ENCODE measurements at regions not wholly inside any gene's neighbourhood (a gene's known extent, or its start where the extent isn't known, plus 50 kb on each side); places are given as distances from the start of the nearest gene placed in this dataset.
"Not testable (repeated sequence)": the region's sequence is repeated elsewhere in the genome, so short reads cannot be mapped to it uniquely, and the experiment has no call there.

GRCh38 chr9:95572381-95573151 is 55.8 kb upstream of the PTCH1 start:
- ChIA-PET CTCF (no interaction called here), POLR2A (ENCODE audit: low non-redundant PET) (no interaction called here)
- no peak for TF ChIP-seq CTCF (conservative IDR thresholded peaks at IDR 0.05; ENCODE audit: low read depth, low read length)
- TF ChIP-seq EZH2 (IDR thresholded peaks at IDR 0.05; ENCODE audit: borderline replicate concordance, low read depth, low read length, poor library complexity, severe bottlenecking) = no peak
- intact Hi-C loops (cut with micrococcal nuclease; ENCODE audit: unreplicated experiment) = no loop called here
- Histone ChIP-seq H3K4me3 (ENCODE audit: low read depth, low read length, poor library complexity, severe bottlenecking) (no peak overlapping the region), H3K4me1 (ENCODE audit: insufficient read depth, low read length, poor library complexity, severe bottlenecking) (peaks cover 8% of the 10 kb centered on the region), H3K36me3 (ENCODE audit: insufficient read depth, low read length, poor library complexity, severe bottlenecking) (no peaks in the 10 kb centered on the region), H3K27ac (ENCODE audit: low read depth, low read length, poor library complexity, severe bottlenecking) (no peak overlapping the region), H3K27me3 (replicated peaks; ENCODE audit: insufficient read depth, low read depth, low read length, poor library complexity) (no peaks in the 10 kb centered on the region), H3K9me3 (ENCODE audit: low read depth, low read length, poor library complexity, severe bottlenecking) (no peaks in the 10 kb centered on the region)
- peak; percentile 62 for DNase-seq (ENCODE audit: low spot score)
- BruUV-seq (replicated peaks) = no TSS peak

- Histone ChIP-seq H3K36me3 (ENCODE audit: insufficient read depth, low read length, poor library complexity, severe bottlenecking) (no peaks in the 10 kb centered on the region), H3K4me1 (ENCODE audit: insufficient read depth, low read length, poor library complexity, severe bottlenecking) (peaks cover 8% of the 10 kb centered on the region), H3K27me3 (replicated peaks; ENCODE audit: insufficient read depth, low read depth, low read length, poor library complexity) (no peaks in the 10 kb centered on the region), H3K9me3 (ENCODE audit: low read depth, low read length, poor library complexity, severe bottlenecking) (no peaks in the 10 kb centered on the region), H3K4me3 (ENCODE audit: low read depth, low read length, poor library complexity, severe bottlenecking) (no peak overlapping the region), H3K27ac (ENCODE audit: low read depth, low read length, poor library complexity, severe bottlenecking) (no peak overlapping the region)
- TF ChIP-seq CTCF (conservative IDR thresholded peaks at IDR 0.05; ENCODE audit: low read depth, low read length) (no peak), EZH2 (IDR thresholded peaks at IDR 0.05; ENCODE audit: borderline replicate concordance, low read depth, low read length, poor library complexity, severe bottlenecking) (no peak)
- intact Hi-C loops (cut with micrococcal nuclease; ENCODE audit: unreplicated experiment) = no loop called here
- DNase-seq (ENCODE audit: low spot score) = peak; percentile 49
- BruUV-seq (replicated peaks) = no TSS peak
- POLR2A ChIA-PET (ENCODE audit: low non-redundant PET) = no interaction called here
- CTCF ChIA-PET = no interaction called here
Observed at GRCh38 chr9:95570646-95571045, 53.9 kb upstream of the PTCH1 start.

GRCh38 chr9:95570150-95570549 is 53.4 kb upstream of the PTCH1 start:
- TF ChIP-seq CTCF (conservative IDR thresholded peaks at IDR 0.05; ENCODE audit: low read depth, low read length) = no peak
- TF ChIP-seq EZH2 (IDR thresholded peaks at IDR 0.05; ENCODE audit: borderline replicate concordance, low read depth, low read length, poor library complexity, severe bottlenecking) = no peak
- ChIA-PET POLR2A (ENCODE audit: low non-redundant PET) (no interaction called here), CTCF (no interaction called here)
- no TSS peak for BruUV-seq (replicated peaks)
- H3K4me3 ChIP-seq (ENCODE audit: low read depth, low read length, poor library complexity, severe bottlenecking) = no peak overlapping the region
- H3K4me1 ChIP-seq (ENCODE audit: insufficient read depth, low read length, poor library complexity, severe bottlenecking) = peaks cover 8% of the 10 kb centered on the region
- H3K36me3 ChIP-seq (ENCODE audit: insufficient read depth, low read length, poor library complexity, severe bottlenecking) = no peaks in the 10 kb centered on the region
- intact Hi-C loops (cut with micrococcal nuclease; ENCODE audit: unreplicated experiment) = no loop called here
- H3K9me3 ChIP-seq (ENCODE audit: low read depth, low read length, poor library complexity, severe bottlenecking) = no peaks in the 10 kb centered on the region
- no peak overlapping the region for H3K27ac ChIP-seq (ENCODE audit: low read depth, low read length, poor library complexity, severe bottlenecking)
- no peak for DNase-seq (ENCODE audit: low spot score)
- H3K27me3 ChIP-seq (replicated peaks; ENCODE audit: insufficient read depth, low read depth, low read length, poor library complexity) = no peaks in the 10 kb centered on the region

- POLR2A ChIA-PET (ENCODE audit: low non-redundant PET); intact Hi-C loops (cut with micrococcal nuclease; ENCODE audit: unreplicated experiment); H3K9me3 ChIP-seq (ENCODE audit: low read depth, low read length, poor library complexity, severe bottlenecking); H3K4me1 ChIP-seq (ENCODE audit: insufficient read depth, low read length, poor library complexity, severe bottlenecking); H3K27ac ChIP-seq (ENCODE audit: low read depth, low read length, poor library complexity, severe bottlenecking); H3K36me3 ChIP-seq (ENCODE audit: insufficient read depth, low read length, poor library complexity, severe bottlenecking); H3K4me3 ChIP-seq (ENCODE audit: low read depth, low read length, poor library complexity, severe bottlenecking); CTCF ChIA-PET; DNase-seq (ENCODE audit: low spot score); BruUV-seq (replicated peaks); H3K27me3 ChIP-seq (replicated peaks; ENCODE audit: insufficient read depth, low read depth, low read length, poor library complexity): not testable (repeated sequence)
Observed at GRCh38 chr9:95568735-95569134, 52.0 kb upstream of the PTCH1 start.

Data from A673 (cell line).